GM12864 (cell line): ENCODE measurements at regions not wholly inside any gene's neighbourhood (a gene's known extent, or its start where the extent isn't known, plus 50 kb on each side); places are given as distances from the start of the nearest gene placed in this dataset.

Experiments
- DNase-seq: peaks from one replicate; pipeline ENCODE4 v3.0.0-alpha.2; 2011; ENCODE audit warnings: low read depth
- H3K4me3 ChIP-seq: 2 replicates; pipeline ENCODE4 v1.5.1; 2011; ENCODE audit warnings: mild to moderate bottlenecking, low read depth, low read length, control low read depth
- TF ChIP-seq, protein P1 (sequence below): IDR thresholded peaks from 2 replicates; pipeline ENCODE4 v1.5.1; 2011; ENCODE audit warnings: low read depth, mild to moderate bottlenecking, moderate library complexity, low read length, control low read depth, inconsistent platforms; ENCODE audit errors: missing control alignments

DNA sequence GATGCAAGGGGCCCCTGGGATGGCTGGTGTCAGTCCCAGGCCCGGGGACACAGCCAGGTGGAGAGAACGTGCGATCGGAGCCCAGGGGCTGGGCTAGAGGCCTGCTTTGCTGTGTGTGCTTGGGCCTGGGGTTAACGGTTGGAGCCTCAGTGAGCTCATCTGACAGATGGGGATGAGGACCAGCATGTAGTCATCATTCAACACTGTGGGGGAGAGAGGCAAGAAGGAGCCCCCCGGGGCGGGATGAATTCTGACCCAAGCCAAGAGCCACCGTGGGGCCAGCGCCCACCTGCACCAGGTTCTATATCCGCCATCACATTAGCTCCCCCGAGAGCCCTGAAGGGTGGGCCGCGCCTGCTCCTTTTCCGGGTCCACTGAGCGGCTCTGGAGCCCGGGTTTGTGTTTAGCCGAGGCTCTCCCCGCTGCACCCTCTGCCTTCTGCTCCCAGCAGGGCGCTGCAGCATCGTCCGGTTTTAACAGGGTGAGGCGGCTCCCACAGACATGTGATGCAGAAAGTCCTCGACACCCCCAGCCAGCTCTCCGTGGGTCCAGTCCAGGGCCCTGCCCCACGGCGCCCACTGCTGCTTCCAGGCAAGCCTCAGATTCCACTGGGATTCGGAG is 365.7 kb downstream of the SEC14L1 start:
- no peak for DNase-seq
- TF ChIP-seq, protein P1, sequence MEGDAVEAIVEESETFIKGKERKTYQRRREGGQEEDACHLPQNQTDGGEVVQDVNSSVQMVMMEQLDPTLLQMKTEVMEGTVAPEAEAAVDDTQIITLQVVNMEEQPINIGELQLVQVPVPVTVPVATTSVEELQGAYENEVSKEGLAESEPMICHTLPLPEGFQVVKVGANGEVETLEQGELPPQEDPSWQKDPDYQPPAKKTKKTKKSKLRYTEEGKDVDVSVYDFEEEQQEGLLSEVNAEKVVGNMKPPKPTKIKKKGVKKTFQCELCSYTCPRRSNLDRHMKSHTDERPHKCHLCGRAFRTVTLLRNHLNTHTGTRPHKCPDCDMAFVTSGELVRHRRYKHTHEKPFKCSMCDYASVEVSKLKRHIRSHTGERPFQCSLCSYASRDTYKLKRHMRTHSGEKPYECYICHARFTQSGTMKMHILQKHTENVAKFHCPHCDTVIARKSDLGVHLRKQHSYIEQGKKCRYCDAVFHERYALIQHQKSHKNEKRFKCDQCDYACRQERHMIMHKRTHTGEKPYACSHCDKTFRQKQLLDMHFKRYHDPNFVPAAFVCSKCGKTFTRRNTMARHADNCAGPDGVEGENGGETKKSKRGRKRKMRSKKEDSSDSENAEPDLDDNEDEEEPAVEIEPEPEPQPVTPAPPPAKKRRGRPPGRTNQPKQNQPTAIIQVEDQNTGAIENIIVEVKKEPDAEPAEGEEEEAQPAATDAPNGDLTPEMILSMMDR, result no peak
- no peak overlapping the region for H3K4me3 ChIP-seq

DNA sequence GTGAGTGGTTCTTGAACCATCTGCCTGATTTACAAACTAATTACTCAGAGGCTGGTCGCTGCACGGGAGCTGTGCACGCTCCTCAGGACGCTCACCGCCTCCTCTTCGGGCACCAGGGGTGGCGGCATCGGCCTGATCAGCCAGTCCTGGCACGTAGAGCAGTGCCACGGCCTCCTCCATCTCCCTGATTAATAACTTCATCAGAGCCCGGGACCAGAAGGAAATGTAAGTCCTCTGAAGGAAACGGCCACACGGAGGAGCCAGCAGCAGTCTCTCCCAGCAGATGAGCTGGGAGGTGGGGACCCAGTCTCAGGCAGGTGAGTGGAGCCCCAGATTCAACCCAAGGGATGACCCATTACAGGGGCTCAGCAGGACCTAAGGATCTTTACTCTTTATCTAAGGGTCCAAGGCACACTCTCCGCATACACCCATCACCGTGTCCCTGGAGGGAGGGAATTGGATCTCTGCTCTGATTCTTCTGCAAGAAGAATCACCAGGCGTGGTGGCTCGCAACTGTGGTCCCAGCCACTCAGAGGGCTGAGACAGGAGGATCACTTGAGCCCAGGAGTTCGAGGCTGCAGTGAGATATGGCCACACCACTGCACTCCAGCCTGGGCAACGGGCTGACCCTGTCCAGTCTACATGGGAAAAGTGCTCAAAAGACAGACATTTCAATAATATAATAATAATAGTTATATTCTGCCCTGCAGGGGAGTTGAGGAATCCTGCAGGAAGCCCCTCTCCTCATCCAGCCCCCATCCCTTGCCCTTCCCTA is 366.5 kb downstream of the SEC14L1 start:
- no peak for DNase-seq
- no peak overlapping the region for H3K4me3 ChIP-seq
- TF ChIP-seq, protein P1, result no peak

DNA sequence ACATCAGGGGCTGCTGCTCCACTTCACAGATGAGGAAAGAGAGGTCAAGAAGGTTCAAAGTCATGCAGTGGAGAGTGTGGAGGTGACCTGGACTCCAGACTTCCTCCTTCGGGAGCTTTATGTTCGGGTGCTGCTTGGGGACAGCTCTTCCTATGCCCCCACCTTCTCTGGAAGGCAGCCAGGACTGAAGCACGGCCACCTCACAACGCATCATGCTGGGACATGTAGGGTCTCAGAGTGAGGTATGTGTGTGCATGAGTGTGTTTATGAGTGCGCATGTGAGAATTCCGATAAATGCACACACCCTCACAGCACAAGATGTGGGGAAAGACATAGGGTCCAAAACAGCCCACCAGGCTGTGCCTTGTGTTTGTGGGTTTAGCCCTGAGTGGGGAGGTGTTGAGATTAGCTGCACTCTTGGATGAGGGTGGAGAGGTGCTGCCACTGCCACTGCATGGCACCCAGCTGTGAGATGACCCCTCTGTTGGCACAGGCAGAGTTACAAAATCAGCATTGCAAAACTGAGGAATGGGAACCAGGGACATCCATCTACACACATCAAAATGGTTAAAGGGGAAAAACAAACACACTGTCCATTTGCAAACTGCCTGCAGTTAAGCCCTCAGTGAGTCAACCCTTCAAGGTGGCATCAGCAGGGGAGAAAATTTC is 367.4 kb downstream of the SEC14L1 start:
- DNase-seq, result no peak
- TF ChIP-seq, protein P1, result no peak
- H3K4me3 ChIP-seq, result no peak overlapping the region

DNA sequence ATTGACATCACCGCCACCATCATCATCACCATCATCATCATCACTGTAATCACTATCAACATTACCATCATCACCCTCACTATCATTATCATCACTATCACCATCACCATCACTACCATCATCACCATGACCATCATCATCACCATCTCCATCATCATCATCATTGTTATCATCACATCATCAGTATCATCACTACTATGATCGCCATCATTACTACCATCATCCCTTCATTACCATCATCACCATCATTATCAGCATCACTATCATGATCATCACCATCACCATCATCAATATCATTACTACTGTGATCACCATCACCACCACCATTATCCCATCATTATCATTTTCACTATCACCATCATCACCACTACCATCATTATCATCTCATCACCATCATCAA is 368.3 kb downstream of the SEC14L1 start:
- DNase-seq, result no peak
- TF ChIP-seq, protein P1, result no peak

DNA sequence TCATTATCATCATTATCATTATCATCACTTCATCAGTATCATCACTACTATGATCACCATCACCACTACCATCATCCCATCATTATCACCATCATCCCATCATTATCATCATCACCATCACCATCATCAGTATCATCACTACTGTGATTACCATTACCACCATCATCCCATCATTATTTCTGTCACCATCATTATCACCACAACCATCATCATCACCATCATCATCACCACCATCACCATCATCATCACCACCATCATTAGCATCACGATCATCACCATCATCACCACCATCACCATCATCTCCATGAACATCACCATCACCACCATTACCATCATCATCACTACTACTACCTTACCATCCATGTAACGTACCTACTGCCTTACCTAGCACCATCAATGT is 368.8 kb downstream of the SEC14L1 start:
- no peak overlapping the region for H3K4me3 ChIP-seq
- TF ChIP-seq, protein P1, result no peak
- no peak for DNase-seq

More for the DNA sequence above, 368.3 kb downstream of the SEC14L1 start:
- no peak overlapping the region for H3K4me3 ChIP-seq

DNA sequence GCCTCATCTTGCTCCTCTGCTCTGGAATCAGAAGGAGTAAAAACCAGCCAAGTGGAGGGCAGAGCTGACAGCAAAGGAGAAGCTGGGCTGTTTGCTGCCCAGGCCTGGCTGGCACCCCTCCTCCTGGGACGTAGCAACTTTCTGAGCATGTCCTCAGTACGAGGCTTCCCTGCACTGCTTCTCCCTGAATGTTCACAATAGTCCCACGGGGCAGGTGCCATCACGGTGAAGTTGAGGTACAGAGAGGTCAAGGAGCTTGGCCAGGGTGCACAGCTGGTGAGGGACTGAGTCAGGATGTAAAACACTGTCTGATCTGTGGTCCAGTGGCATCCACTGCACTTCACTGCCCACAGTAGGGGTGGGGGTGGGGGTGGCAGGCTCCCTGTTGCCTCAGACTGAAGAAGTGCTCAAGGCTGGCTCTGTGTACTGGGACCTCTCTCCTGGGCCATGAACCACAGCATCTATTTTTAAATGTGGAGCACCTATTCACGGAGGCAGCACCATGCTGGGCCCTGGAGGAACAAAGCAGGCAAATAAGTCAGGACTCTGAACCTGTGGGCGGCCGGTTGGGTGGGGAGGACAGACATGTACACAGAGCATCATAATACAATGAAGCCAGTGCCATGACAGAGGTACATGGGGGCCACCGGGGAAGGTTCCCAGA is 369.5 kb downstream of the SEC14L1 start:
- H3K4me3 ChIP-seq, result no peak overlapping the region
- DNase-seq, result no peak
- TF ChIP-seq, protein P1, result no peak
